Aorta (tissue), 5 donors: ENCODE measurements at regions not wholly inside any gene's neighbourhood (a gene's known extent, or its start where the extent isn't known, plus 50 kb on each side); places are given as distances from the start of the nearest gene placed in this dataset.

Experiments used
- ATAC-seq: fragments of 200-7000 bp; cut with Tn5 transposase; one replicate; pipeline ENCODE4 v1.9.1; 2022; ENCODE audit warnings: moderate library complexity; ENCODE audit not compliant: low FRiP score
- DNase-seq, 2 donors: peaks; one replicate each; pipeline ENCODE4 v3.0.0-alpha.2; 2020
- H3K27ac ChIP-seq, 2 donors: one replicate each; pipeline ENCODE4 v1.5.1; 2013; ENCODE audit warnings: low read length in 2 of 2, mild to moderate bottlenecking in 2 of 2, moderate library complexity in 2 of 2, control low read depth in 1 of 2, inconsistent platforms in 1 of 2, low read depth in 1 of 2
- H3K27me3 ChIP-seq, 2 donors: one replicate each; pipeline ENCODE4 v1.6.1; 2013; ENCODE audit warnings: control low read depth in 1 of 2, low read length in 1 of 2, mild to moderate bottlenecking in 1 of 2, moderate library complexity in 1 of 2; ENCODE audit not compliant: insufficient read depth in 2 of 2, control insufficient read depth in 1 of 2
- H3K36me3 ChIP-seq, 2 donors: one replicate each; pipeline ENCODE4 v1.6.1; 2013; ENCODE audit warnings: control low read depth in 1 of 2, low read length in 1 of 2, mild to moderate bottlenecking in 1 of 2; ENCODE audit not compliant: insufficient read depth in 2 of 2, control insufficient read depth in 1 of 2
- H3K4me1 ChIP-seq, 2 donors: one replicate each; pipeline ENCODE4 v1.6.1; 2013; ENCODE audit warnings: low read length in 2 of 2, control low read depth in 1 of 2, mild to moderate bottlenecking in 1 of 2, moderate library complexity in 1 of 2; ENCODE audit not compliant: insufficient read depth in 2 of 2, control insufficient read depth in 1 of 2
- H3K4me3 ChIP-seq, 2 donors: one replicate each; pipeline ENCODE4 v1.5.1; 2013; ENCODE audit warnings: low read length in 2 of 2, control low read depth in 1 of 2, mild to moderate bottlenecking in 1 of 2
- H3K9me3 ChIP-seq: one replicate; pipeline ENCODE4 v1.6.1; 2013; ENCODE audit warnings: mild to moderate bottlenecking, low read length; ENCODE audit not compliant: control insufficient read depth
- WGBS, 2 donors: extraction: QIAGEN DNeasy Blood & Tissue Kit; methylation state at CpG; one replicate each; pipeline ENCODE4 v1.1.7; 2013; 5-methylcytosine and 5-hydroxymethylcytosine counted together
- intact Hi-C, 2 donors: fragments of 100-400 bp; cut with DNase I; formaldehyde crosslinking; loops; one replicate each; pipeline versions ENCODE4 v1.14.2 to v1.15.0; 2022
- donor health status: healthy with polysubstance abuse.
- donor health status: Bipolar disorder and iron deficiency.
- donor health status: DM: no; HTN: no; CAD: no.
- donor health status: DM: no; HTN: no; CAD: no.
- donor health status: DM: yes; HTN: yes; CAD: no.

- Histone ChIP-seq H3K36me3 (no peaks in the 10 kb centered on the region), H3K27me3 (no peaks in the 10 kb centered on the region), H3K4me1 (no peaks in the 10 kb centered on the region), H3K27ac (no peak overlapping the region), H3K4me3 (no peak overlapping the region), H3K9me3 (no peaks in the 10 kb centered on the region)
- intact Hi-C loops, result no loop called here
- WGBS, 2 donors, result 21 to 22% methylated on average over 5 of the region's 5 CpGs
- DNase-seq (no peak), ATAC-seq (no peak)
Observed at GRCh38 chr4:136650541-136651277, 881.6 kb downstream of the PCDH18 start.

GRCh38 chr4:136644279-136644678 lies 888.0 kb downstream of the PCDH18 start:
- Histone ChIP-seq H3K4me1 (no peaks in the 10 kb centered on the region), H3K9me3 (no peaks in the 10 kb centered on the region), H3K4me3 (no peak overlapping the region), H3K27me3 (no peaks in the 10 kb centered on the region), H3K36me3 (no peaks in the 10 kb centered on the region), H3K27ac (no peak overlapping the region)
- intact Hi-C loops, result no loop called here
- ATAC-seq (no peak), DNase-seq (no peak)

DNA sequence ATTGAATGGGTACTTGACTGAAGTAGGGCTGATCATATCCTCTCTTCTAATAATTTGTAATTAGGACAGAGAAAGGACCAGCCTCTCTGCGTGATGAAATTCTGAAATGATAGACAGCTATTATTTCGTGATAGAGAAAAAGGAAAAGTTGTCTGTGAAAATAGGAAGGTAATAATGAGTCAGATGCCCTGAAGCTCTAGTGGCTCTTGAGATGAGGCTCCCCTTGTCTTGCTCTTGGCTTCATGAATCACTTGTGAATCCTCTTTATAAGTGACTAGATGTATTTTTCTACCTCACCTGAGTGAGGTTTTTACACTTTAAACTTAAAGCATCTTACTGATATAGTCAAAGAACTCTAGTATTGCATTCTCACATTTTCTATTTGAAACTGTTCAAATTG lies 888.9 kb downstream of the PCDH18 start:
- ATAC-seq (no peak), DNase-seq (no peak)
- intact Hi-C loops, result no loop called here
- Histone ChIP-seq H3K27me3 (no peaks in the 10 kb centered on the region), H3K27ac (no peak overlapping the region), H3K36me3 (no peaks in the 10 kb centered on the region), H3K9me3 (no peaks in the 10 kb centered on the region), H3K4me3 (no peak overlapping the region), H3K4me1 (no peaks in the 10 kb centered on the region)
- WGBS, 2 donors, result 93% methylated on average over 2 of the region's 2 CpGs

DNA sequence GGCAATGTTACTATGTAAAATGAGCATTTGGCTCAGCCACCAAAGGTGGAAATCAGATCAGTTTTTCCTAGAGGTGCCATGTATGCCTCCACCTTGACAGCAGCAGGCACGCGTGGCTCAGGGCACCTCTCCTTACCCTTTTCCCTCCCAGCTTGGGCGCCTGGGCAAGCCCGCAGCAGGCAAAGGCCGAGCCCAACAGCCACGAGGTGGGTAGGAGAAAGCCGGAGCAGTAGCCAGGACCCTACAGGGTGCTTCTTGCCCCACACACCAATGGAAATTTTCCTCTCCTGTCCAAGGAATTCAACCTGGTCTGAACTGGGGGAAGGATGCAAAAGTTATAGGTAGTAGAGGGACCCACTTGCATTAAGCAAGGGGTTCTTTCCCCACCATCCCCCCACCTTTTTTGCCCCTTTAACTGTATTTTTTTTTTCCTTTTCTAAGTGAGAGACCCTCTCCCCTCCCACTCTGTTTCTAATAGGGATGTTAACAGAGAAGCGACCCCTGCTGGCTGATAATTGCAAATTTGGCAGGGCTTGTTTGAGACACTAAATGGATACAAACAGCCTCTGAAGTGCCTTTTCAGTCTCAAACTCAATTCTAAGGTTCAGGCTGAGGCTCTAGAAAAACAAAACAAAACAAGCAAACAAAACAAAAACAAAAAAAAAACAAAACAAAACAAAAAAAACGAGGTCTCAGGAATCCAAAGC lies 895.1 kb downstream of the PCDH18 start:
- DNase-seq (no peak), ATAC-seq (no peak)
- H3K27ac ChIP-seq, result no peak overlapping the region
- H3K9me3 ChIP-seq, result peaks cover 2% of the 10 kb centered on the region
- H3K27me3 ChIP-seq, result no peaks in the 10 kb centered on the region
- intact Hi-C loops, result no loop called here
- 80% methylated on average over 9 of the region's 9 CpGs for WGBS, 2 donors
- no peaks in the 10 kb centered on the region for H3K36me3 ChIP-seq
- H3K4me1 ChIP-seq, result no peaks in the 10 kb centered on the region
- H3K4me3 ChIP-seq, result no peak overlapping the region

DNA sequence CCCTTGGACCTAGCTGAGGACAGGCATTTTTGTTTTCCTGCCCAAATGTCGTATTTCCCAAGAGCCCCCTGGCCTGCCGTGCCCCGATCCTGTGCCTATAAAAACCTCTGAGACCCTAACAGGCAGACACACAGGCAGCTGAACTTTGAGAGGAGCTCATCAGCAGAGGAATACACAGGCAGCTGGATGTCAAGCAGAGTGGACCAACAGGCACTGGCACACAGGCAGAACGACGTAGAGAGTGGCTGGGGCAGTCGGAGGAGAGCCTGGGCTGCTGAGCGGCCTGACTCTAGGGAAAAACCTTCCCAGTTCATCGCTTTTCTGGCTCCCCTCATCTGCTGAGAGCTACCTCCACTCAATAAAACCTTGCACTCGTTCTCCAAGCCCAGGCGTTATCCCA lies 896.1 kb downstream of the PCDH18 start:
- Histone ChIP-seq H3K4me3 (no peak overlapping the region), H3K4me1 (no peaks in the 10 kb centered on the region), H3K27ac (no peak overlapping the region), H3K36me3 (no peaks in the 10 kb centered on the region), H3K27me3 (no peaks in the 10 kb centered on the region), H3K9me3 (peaks cover 4% of the 10 kb centered on the region)
- intact Hi-C loops, result no loop called here
- no peak for DNase-seq
- 89 to 92% methylated on average over 10 of the region's 10 CpGs for WGBS, 2 donors
- ATAC-seq, result no peak

DNA sequence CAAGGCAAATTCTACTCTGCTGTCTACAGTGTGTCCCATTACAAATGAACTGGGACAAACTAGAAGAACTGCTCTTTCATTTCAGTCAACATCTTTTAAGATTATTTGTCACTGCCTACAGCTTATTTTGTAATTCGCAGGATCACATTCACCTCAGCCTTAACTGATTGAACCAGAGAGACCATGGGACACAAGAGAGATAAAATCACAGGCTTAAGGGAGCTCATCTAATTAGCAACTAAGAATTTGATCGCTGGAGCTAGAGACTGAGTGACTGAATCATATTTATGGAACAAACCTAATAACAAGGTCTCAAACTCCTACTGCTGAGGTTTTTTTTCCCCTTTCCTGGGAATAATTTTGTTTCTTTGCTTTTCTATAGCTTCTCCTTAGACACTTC lies 898.2 kb downstream of the PCDH18 start:
- intact Hi-C loops, result no loop called here
- H3K27me3 ChIP-seq, result no peaks in the 10 kb centered on the region
- no peaks in the 10 kb centered on the region for H3K4me1 ChIP-seq
- H3K4me3 ChIP-seq, result no peak overlapping the region
- WGBS, 2 donors, result 71 to 81% methylated on average over 2 of the region's 2 CpGs
- peaks cover 4% of the 10 kb centered on the region for H3K9me3 ChIP-seq
- no peak for DNase-seq
- no peaks in the 10 kb centered on the region for H3K36me3 ChIP-seq
- no peak for ATAC-seq
- H3K27ac ChIP-seq, result no peak overlapping the region

DNA sequence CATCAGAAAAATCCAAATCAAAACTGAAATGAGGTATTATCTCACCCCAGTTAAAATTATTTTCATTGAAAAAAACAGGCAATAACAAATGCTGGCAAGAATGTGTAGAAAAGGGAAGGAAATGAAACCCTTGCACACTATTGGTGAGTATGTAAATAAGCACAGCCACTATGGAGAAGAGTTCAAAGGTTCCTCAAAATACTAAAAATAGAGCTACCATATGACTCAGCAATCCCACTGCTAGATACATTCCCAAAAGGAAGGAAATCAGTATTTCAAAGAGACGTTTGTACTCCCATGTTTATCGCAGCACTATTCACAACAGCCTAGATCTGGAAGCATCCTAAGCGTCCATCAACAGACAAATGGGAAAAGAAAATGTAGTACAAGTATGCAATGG lies 932.4 kb downstream of the PCDH18 start:
- Histone ChIP-seq H3K4me3 (no peak overlapping the region), H3K4me1 (no peaks in the 10 kb centered on the region), H3K27ac (no peak overlapping the region), H3K9me3 (no peaks in the 10 kb centered on the region), H3K36me3 (no peaks in the 10 kb centered on the region), H3K27me3 (no peaks in the 10 kb centered on the region)
- WGBS, 2 donors, result 84 to 89% methylated on average over 3 of the region's 3 CpGs
- intact Hi-C loops, result no loop called here
- DNase-seq (no peak), ATAC-seq (no peak)

DNA sequence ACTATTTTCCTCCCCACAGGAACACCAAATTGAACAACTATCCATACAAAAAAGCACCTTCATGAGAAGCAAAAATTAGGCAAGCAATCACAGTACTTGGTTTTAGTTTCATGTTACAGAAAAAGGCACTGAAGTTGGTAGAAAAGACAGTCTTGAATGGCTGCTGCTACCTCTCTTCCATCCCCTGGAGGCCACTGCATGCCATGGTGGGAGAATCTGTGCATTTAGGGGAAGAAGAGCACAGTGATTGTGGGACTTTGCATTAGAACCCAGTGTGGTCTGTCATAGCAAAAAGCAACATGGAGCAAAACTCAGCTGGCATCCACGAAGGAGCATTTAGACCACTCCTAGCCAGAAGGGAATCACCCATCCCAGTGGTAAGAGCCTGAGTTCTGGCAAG lies 941.9 kb downstream of the PCDH18 start:
- Histone ChIP-seq H3K4me1 (no peaks in the 10 kb centered on the region), H3K27me3 (no peaks in the 10 kb centered on the region)
- intact Hi-C loops, result no loop called here

GRCh38 chr4:136583567-136583966 lies 948.7 kb downstream of the PCDH18 start:
- Histone ChIP-seq H3K9me3 (no peaks in the 10 kb centered on the region), H3K4me3 (no peak overlapping the region), H3K27ac (no peak overlapping the region), H3K4me1 (no peaks in the 10 kb centered on the region), H3K36me3 (no peaks in the 10 kb centered on the region), H3K27me3 (no peaks in the 10 kb centered on the region)
- WGBS, 2 donors, result 97 to 98% methylated on average over 1 of the region's 1 CpG
- ATAC-seq, result no peak
- intact Hi-C loops, result no loop called here
- no peak for DNase-seq

More for the DNA sequence above, 941.9 kb downstream of the PCDH18 start:
- Histone ChIP-seq H3K36me3 (no peaks in the 10 kb centered on the region), H3K4me3 (no peak overlapping the region), H3K27ac (no peak overlapping the region), H3K9me3 (no peaks in the 10 kb centered on the region)
- no peak for ATAC-seq
- DNase-seq, result no peak
- WGBS, 2 donors, result 80 to 86% methylated on average over 1 of the region's 1 CpG
